ENCODE measurements at regions not wholly inside any gene's neighbourhood (a gene's known extent, or its start where the extent isn't known, plus 50 kb on each side); places are given as distances from the start of the nearest gene placed in this dataset.

- ATAC-seq = no peak
Observed at GRCh38 chr15:68504681-68505170, 72.8 kb upstream of the ITGA11 start.

GRCh38 chr15:68506071-68506470, 72.7 kb upstream of the CORO2B start:
- TF ChIP-seq ZNF565 (CRISPR knock-in tag; conservative IDR thresholded peaks at IDR 0.05; ENCODE audit: low read depth) (no peak), SNAI2 (CRISPR knock-in tag; IDR thresholded peaks at IDR 0.05) (no peak), CSDC2 (CRISPR knock-in tag; IDR thresholded peaks at IDR 0.05) (no peak), TSHZ2 (CRISPR knock-in tag; IDR thresholded peaks at IDR 0.05) (no peak), RARB (CRISPR knock-in tag; IDR thresholded peaks at IDR 0.05) (no peak), TOX (CRISPR knock-in tag; IDR thresholded peaks at IDR 0.05; ENCODE audit: borderline replicate concordance) (no peak), GLIS3 (CRISPR knock-in tag; IDR thresholded peaks at IDR 0.05) (no peak), ISL1 (CRISPR knock-in tag; IDR thresholded peaks at IDR 0.05) (no peak), BACH2 (CRISPR knock-in tag; IDR thresholded peaks at IDR 0.05; ENCODE audit: borderline replicate concordance) (no peak), ZNF8 (CRISPR knock-in tag; IDR thresholded peaks at IDR 0.05) (no peak)
- ATAC-seq = no peak

More at GRCh38 chr15:68504681-68505170, 72.8 kb upstream of the ITGA11 start:
- TF ChIP-seq ESRRG (CRISPR knock-in tag; IDR thresholded peaks at IDR 0.05) (no peak), PPARA (CRISPR knock-in tag; IDR thresholded peaks at IDR 0.05; ENCODE audit: borderline replicate concordance) (no peak), POU6F1 (CRISPR knock-in tag; IDR thresholded peaks at IDR 0.05; ENCODE audit: borderline replicate concordance, low read depth) (no peak), ZFP30 (CRISPR knock-in tag; IDR thresholded peaks at IDR 0.05) (no peak), ZC3H10 (CRISPR knock-in tag; IDR thresholded peaks at IDR 0.05) (no peak), BACH2 (CRISPR knock-in tag; IDR thresholded peaks at IDR 0.05; ENCODE audit: borderline replicate concordance) (no peak)

- TF ChIP-seq TOX (CRISPR knock-in tag; IDR thresholded peaks at IDR 0.05; ENCODE audit: borderline replicate concordance) (no peak), PATZ1 (CRISPR knock-in tag; IDR thresholded peaks at IDR 0.05; ENCODE audit: borderline replicate concordance) (no peak), ARNTL (CRISPR knock-in tag; IDR thresholded peaks at IDR 0.05; ENCODE audit: borderline replicate concordance, low read depth) (no peak), CSRNP3 (CRISPR knock-in tag; IDR thresholded peaks at IDR 0.05) (no peak), TSHZ2 (CRISPR knock-in tag; IDR thresholded peaks at IDR 0.05) (no peak), CSDC2 (CRISPR knock-in tag; IDR thresholded peaks at IDR 0.05) (no peak), CREB5 (CRISPR knock-in tag; IDR thresholded peaks at IDR 0.05; ENCODE audit: low read depth) (no peak), PPARA (CRISPR knock-in tag; IDR thresholded peaks at IDR 0.05; ENCODE audit: borderline replicate concordance) (no peak), ZNF8 (CRISPR knock-in tag; IDR thresholded peaks at IDR 0.05) (no peak)
- ATAC-seq = no peak
Observed at GRCh38 chr15:68507447-68507846, 71.3 kb upstream of the CORO2B start.
